GM21825 (cell line): ENCODE measurements at regions not wholly inside any gene's neighbourhood (a gene's known extent, or its start where the extent isn't known, plus 50 kb on each side); places are given as distances from the start of the nearest gene placed in this dataset.

Experiments used
- ATAC-seq: cut with Tn5 transposase; IDR thresholded peaks from one replicate; pipeline ENCODE4 v1.9.1; 2021; ENCODE audit warnings: mild to moderate bottlenecking, moderate library complexity; ENCODE audit not compliant: unreplicated experiment

GRCh38 chr9:89721176-89721700 is 116.4 kb downstream of the GADD45G start:
- ATAC-seq: no peak

GRCh38 chr9:89721971-89722530 is 117.2 kb downstream of the GADD45G start:
- ATAC-seq: no peak

- ATAC-seq: no peak
Measured at GRCh38 chr9:89722712-89723111, 117.9 kb downstream of the GADD45G start.

- no peak for ATAC-seq
Measured at GRCh38 chr9:89723469-89724100, 118.8 kb downstream of the GADD45G start.

GRCh38 chr9:89724659-89725058 is 119.8 kb downstream of the GADD45G start:
- no peak for ATAC-seq

- ATAC-seq: no peak
Measured at GRCh38 chr9:89725271-89725670, 120.5 kb downstream of the GADD45G start.

- ATAC-seq: no peak
Measured at GRCh38 chr9:89729954-89730530, 125.2 kb downstream of the GADD45G start.

- ATAC-seq: no peak
Measured at GRCh38 chr9:89730715-89731114, 125.9 kb downstream of the GADD45G start.

GRCh38 chr9:89731262-89732182 is 126.7 kb downstream of the GADD45G start:
- no peak for ATAC-seq

- no peak for ATAC-seq
Measured at GRCh38 chr9:89732295-89732938, 127.6 kb downstream of the GADD45G start.

GRCh38 chr9:89732939-89733324 is 128.1 kb downstream of the GADD45G start:
- no peak for ATAC-seq

- ATAC-seq: no peak
Measured at GRCh38 chr9:89734600-89735041, 129.8 kb downstream of the GADD45G start.

- ATAC-seq: no peak
Measured at GRCh38 chr9:89738137-89738932, 133.5 kb downstream of the GADD45G start.

- no peak for ATAC-seq
Measured at GRCh38 chr9:89739511-89739910, 134.7 kb downstream of the GADD45G start.

GRCh38 chr9:89739916-89740315 is 135.1 kb downstream of the GADD45G start:
- no peak for ATAC-seq

GRCh38 chr9:89740722-89741121 is 135.9 kb downstream of the GADD45G start:
- peak; percentile 69 for ATAC-seq

GRCh38 chr9:89742660-89743059 is 137.8 kb downstream of the GADD45G start:
- ATAC-seq: no peak

GRCh38 chr9:89743216-89743572 is 138.4 kb downstream of the GADD45G start:
- peak; percentile 48 for ATAC-seq

- peak; percentile 60 for ATAC-seq
Measured at GRCh38 chr9:89743573-89744254, 138.9 kb downstream of the GADD45G start.
